HG03521 (cell line): ENCODE measurements at regions not wholly inside any gene's neighbourhood (a gene's known extent, or its start where the extent isn't known, plus 50 kb on each side); places are given as distances from the start of the nearest gene placed in this dataset.

Source experiments
- ATAC-seq: cut with Tn5 transposase; IDR thresholded peaks from one replicate; pipeline ENCODE4 v1.9.1; 2021; ENCODE audit warnings: mild to moderate bottlenecking, moderate library complexity; ENCODE audit not compliant: unreplicated experiment

- ATAC-seq: no peak
Observed at GRCh38 chr13:85249151-85249550, 550.1 kb downstream of the SLITRK6 start.

GRCh38 chr13:85247780-85248179, 551.4 kb downstream of the SLITRK6 start:
- ATAC-seq: no peak

- ATAC-seq: no peak
Observed at GRCh38 chr13:85243831-85244230, 555.4 kb downstream of the SLITRK6 start.

GRCh38 chr13:85241060-85241459, 558.2 kb downstream of the SLITRK6 start:
- no peak for ATAC-seq

GRCh38 chr13:85236413-85236812, 562.8 kb downstream of the SLITRK6 start:
- ATAC-seq: no peak

GRCh38 chr13:85230691-85231093, 568.5 kb downstream of the SLITRK6 start:
- ATAC-seq: no peak

GRCh38 chr13:85228692-85229091, 570.5 kb downstream of the SLITRK6 start:
- no peak for ATAC-seq

GRCh38 chr13:85223883-85224656, 575.1 kb downstream of the SLITRK6 start:
- no peak for ATAC-seq

- no peak for ATAC-seq
Observed at GRCh38 chr13:85216576-85216975, 582.6 kb downstream of the SLITRK6 start.

- ATAC-seq: no peak
Observed at GRCh38 chr13:85212692-85213091, 586.5 kb downstream of the SLITRK6 start.

GRCh38 chr13:85204668-85205344, 594.4 kb downstream of the SLITRK6 start:
- ATAC-seq: no peak

GRCh38 chr13:85197431-85197830, 601.8 kb downstream of the SLITRK6 start:
- ATAC-seq: no peak

GRCh38 chr13:85194482-85194881, 604.7 kb downstream of the SLITRK6 start:
- no peak for ATAC-seq

- ATAC-seq: no peak
Observed at GRCh38 chr13:85191996-85192718, 607.1 kb downstream of the SLITRK6 start.

GRCh38 chr13:85186356-85187045, 612.7 kb downstream of the SLITRK6 start:
- ATAC-seq: no peak

GRCh38 chr13:85174291-85174690, 624.9 kb downstream of the SLITRK6 start:
- no peak for ATAC-seq

- no peak for ATAC-seq
Observed at GRCh38 chr13:85170372-85170771, 628.8 kb downstream of the SLITRK6 start.

GRCh38 chr13:85166891-85167290, 632.3 kb downstream of the SLITRK6 start:
- no peak for ATAC-seq

- ATAC-seq: no peak
Observed at GRCh38 chr13:85163063-85163462, 636.2 kb downstream of the SLITRK6 start.

GRCh38 chr13:85148009-85148408, 651.2 kb downstream of the SLITRK6 start:
- ATAC-seq: no peak

- no peak for ATAC-seq
Observed at GRCh38 chr13:85142351-85142927, 656.8 kb downstream of the SLITRK6 start.
